HL-60 (cell line): ENCODE measurements at regions not wholly inside any gene's neighbourhood (a gene's known extent, or its start where the extent isn't known, plus 50 kb on each side); places are given as distances from the start of the nearest gene placed in this dataset.

Experiments used
- DNase-seq, 2 experiments: peaks; one replicate each; pipeline ENCODE4 v3.0.0-alpha.2; 2010 to 2020; ENCODE audit warnings: low read depth in 1 of 2, low spot score in 1 of 2
- H3K27ac ChIP-seq: fragments of 250-450 bp; sonication (Bioruptor Pico); replicated peaks from 2 replicates; pipeline ENCODE4 v1.5.1; 2020; ENCODE audit warnings: mild to moderate bottlenecking, moderate library complexity
- H3K27me3 ChIP-seq: fragments of 250-450 bp; sonication (Bioruptor Pico); 2 replicates; pipeline ENCODE4 v1.5.1; 2021; ENCODE audit warnings: mild to moderate bottlenecking, moderate library complexity; ENCODE audit not compliant: insufficient read depth, poor library complexity, severe bottlenecking
- H3K4me3 ChIP-seq: replicated peaks from 2 replicates; pipeline ENCODE4 v1.5.1; 2011; ENCODE audit warnings: mild to moderate bottlenecking, control low read depth, low read length; ENCODE audit not compliant: insufficient read depth
- GABPA ChIP-seq: IDR thresholded peaks from 2 replicates; pipeline ENCODE4 v1.6.1; 2012; ENCODE audit warnings: low read depth
- POLR2AphosphoS5 ChIP-seq: IDR thresholded peaks from 2 replicates; pipeline ENCODE4 v1.6.1; 2012; ENCODE audit warnings: low read depth
- SPI1 ChIP-seq: IDR thresholded peaks from 2 replicates; pipeline ENCODE4 v1.6.1; 2012; ENCODE audit warnings: low read depth, mild to moderate bottlenecking, borderline replicate concordance
- TF ChIP-seq, protein P1 (sequence below): IDR thresholded peaks from 2 replicates; pipeline ENCODE4 v1.6.1; 2012; ENCODE audit warnings: low read depth; ENCODE audit not compliant: insufficient replicate concordance
- TF ChIP-seq, protein P2 (sequence below): IDR thresholded peaks from one replicate; pipeline ENCODE4 v1.5.1; 2011; ENCODE audit warnings: low read length, control low read depth, inconsistent platforms; ENCODE audit not compliant: insufficient read depth

DNA sequence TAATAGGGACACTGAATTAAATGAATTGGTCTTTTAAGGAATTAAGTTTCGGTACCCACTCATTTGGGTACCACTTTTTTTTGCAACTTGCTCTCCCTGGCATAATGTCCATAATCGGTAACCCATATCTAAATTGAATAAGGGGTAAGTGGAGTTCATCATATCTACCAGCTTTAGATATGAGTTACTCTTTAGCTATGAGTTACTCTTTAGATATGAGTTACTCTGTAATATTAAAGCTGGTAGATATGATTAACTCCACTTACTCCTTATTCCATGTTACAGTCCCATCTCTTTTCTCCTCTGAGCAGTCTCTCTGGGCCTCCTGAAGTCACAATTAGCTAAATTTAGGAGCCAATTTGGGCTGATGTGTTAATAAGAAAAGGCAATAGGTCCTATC is 85.7 kb downstream of the TEX13C start:
- H3K27me3 ChIP-seq, result no peaks in the 10 kb centered on the region
- no peak for DNase-seq
- no peak overlapping the region for H3K4me3 ChIP-seq

DNA sequence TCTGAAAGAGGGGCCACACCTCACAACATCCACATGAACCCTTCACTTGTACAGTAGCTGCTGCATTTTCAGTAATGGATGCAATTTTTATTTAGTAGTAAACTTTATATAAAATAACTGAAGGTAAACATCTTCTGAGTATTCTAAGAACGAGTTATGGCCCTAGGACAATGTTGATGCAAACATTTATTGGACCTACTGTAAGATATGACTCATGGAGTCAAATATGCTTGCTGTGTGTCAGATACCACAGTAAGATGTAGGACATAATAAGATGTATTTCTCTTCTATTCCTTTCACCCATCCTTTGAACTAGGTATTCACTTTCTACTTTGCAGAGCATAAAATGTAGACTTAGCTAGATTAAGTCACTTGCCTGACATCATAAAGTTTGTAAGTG is 87.6 kb downstream of the TEX13C start:
- Histone ChIP-seq H3K4me3 (no peak overlapping the region), H3K27me3 (no peaks in the 10 kb centered on the region), H3K27ac (no peak overlapping the region)
- no peak for TF ChIP-seq POLR2AphosphoS5
- TF ChIP-seq SPI1, result no peak
- no peak for DNase-seq

More for the DNA sequence above, 85.7 kb downstream of the TEX13C start:
- H3K27ac ChIP-seq, result no peak overlapping the region
- TF ChIP-seq, protein P1, sequence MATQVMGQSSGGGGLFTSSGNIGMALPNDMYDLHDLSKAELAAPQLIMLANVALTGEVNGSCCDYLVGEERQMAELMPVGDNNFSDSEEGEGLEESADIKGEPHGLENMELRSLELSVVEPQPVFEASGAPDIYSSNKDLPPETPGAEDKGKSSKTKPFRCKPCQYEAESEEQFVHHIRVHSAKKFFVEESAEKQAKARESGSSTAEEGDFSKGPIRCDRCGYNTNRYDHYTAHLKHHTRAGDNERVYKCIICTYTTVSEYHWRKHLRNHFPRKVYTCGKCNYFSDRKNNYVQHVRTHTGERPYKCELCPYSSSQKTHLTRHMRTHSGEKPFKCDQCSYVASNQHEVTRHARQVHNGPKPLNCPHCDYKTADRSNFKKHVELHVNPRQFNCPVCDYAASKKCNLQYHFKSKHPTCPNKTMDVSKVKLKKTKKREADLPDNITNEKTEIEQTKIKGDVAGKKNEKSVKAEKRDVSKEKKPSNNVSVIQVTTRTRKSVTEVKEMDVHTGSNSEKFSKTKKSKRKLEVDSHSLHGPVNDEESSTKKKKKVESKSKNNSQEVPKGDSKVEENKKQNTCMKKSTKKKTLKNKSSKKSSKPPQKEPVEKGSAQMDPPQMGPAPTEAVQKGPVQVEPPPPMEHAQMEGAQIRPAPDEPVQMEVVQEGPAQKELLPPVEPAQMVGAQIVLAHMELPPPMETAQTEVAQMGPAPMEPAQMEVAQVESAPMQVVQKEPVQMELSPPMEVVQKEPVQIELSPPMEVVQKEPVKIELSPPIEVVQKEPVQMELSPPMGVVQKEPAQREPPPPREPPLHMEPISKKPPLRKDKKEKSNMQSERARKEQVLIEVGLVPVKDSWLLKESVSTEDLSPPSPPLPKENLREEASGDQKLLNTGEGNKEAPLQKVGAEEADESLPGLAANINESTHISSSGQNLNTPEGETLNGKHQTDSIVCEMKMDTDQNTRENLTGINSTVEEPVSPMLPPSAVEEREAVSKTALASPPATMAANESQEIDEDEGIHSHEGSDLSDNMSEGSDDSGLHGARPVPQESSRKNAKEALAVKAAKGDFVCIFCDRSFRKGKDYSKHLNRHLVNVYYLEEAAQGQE, result no peak
- TF ChIP-seq POLR2AphosphoS5 (no peak), GABPA (no peak), SPI1 (no peak)
- TF ChIP-seq, protein P2, sequence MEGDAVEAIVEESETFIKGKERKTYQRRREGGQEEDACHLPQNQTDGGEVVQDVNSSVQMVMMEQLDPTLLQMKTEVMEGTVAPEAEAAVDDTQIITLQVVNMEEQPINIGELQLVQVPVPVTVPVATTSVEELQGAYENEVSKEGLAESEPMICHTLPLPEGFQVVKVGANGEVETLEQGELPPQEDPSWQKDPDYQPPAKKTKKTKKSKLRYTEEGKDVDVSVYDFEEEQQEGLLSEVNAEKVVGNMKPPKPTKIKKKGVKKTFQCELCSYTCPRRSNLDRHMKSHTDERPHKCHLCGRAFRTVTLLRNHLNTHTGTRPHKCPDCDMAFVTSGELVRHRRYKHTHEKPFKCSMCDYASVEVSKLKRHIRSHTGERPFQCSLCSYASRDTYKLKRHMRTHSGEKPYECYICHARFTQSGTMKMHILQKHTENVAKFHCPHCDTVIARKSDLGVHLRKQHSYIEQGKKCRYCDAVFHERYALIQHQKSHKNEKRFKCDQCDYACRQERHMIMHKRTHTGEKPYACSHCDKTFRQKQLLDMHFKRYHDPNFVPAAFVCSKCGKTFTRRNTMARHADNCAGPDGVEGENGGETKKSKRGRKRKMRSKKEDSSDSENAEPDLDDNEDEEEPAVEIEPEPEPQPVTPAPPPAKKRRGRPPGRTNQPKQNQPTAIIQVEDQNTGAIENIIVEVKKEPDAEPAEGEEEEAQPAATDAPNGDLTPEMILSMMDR, result no peak

DNA sequence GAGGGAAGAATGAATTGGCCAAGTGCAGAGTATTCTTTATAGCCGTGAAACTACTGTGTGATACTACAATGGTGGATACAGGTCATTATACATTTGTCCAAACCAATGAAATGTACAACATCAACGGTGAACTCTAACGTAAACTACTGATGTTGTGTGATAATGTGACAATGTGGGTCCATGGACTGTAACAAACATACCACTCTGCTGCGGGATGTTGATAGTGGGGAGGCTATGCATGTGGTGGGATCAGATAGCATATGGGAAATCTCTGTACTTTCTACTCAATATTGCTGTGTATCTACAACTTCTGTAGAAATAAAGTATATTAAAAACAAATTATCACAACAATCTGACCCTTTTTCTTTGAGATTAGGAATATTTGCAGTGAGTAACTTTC is 101.1 kb downstream of the TEX13C start:
- no peak for DNase-seq

DNA sequence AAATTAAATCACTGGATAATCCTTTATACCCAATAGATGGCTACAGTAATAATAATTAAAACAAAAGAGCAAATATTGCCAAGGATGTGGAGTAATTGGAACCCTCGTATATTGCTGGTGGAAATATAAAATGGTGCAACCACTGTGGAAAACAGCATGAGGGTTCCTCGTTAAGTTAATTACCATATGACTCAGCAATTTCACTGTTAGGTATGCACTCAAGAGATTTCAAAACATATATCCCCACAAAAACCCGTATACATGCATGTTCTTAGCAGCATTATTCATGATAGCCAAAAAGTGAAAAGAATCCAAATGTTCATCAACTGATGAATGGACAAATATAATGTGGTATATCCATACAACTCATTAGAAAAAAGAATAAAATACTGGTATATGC is 103.3 kb downstream of the TEX13C start:
- no peak overlapping the region for H3K4me3 ChIP-seq
- H3K27ac ChIP-seq, result no peak overlapping the region
- no peaks in the 10 kb centered on the region for H3K27me3 ChIP-seq
- TF ChIP-seq, protein P2, result no peak
- TF ChIP-seq GABPA (no peak), POLR2AphosphoS5 (no peak), SPI1 (no peak)
- TF ChIP-seq, protein P1, result no peak
- no peak for DNase-seq

More for the DNA sequence above, 101.1 kb downstream of the TEX13C start:
- Histone ChIP-seq H3K27ac (no peak overlapping the region), H3K4me3 (no peak overlapping the region), H3K27me3 (no peaks in the 10 kb centered on the region)
- no peak for TF ChIP-seq POLR2AphosphoS5
- TF ChIP-seq SPI1, result no peak
- TF ChIP-seq, protein P2, result no peak
- no peak for TF ChIP-seq GABPA
- TF ChIP-seq, protein P1, result no peak
